Cardiac septum (tissue), 1 donor: ENCODE measurements at regions not wholly inside any gene's neighbourhood (a gene's known extent, or its start where the extent isn't known, plus 50 kb on each side); places are given as distances from the start of the nearest gene placed in this dataset.
"Not testable (repeated sequence)": the region's sequence is repeated elsewhere in the genome, so short reads cannot be mapped to it uniquely, and the experiment has no call there.

Experiments used
- DNase-seq: peaks from one replicate; pipeline ENCODE4 v3.0.0-alpha.2; 2020; ENCODE audit warnings: low spot score
- intact Hi-C: fragments of 100-400 bp; cut with DNase I; formaldehyde crosslinking; loops from one replicate; pipeline ENCODE4 v1.14.0; 2022
- donor health status: DM: no; HTN: no; CAD: no.

- no peak for DNase-seq
- intact Hi-C loops: no loop called here
These were observed 136.1 kb downstream of the AKR1D1 start for GRCh38 chr7:138212314-138212713.

GRCh38 chr7:138214926-138215325 lies 138.7 kb downstream of the AKR1D1 start:
- intact Hi-C loops: no loop called here
- no peak for DNase-seq

- DNase-seq, intact Hi-C loops: not testable (repeated sequence)
These were observed 144.1 kb downstream of the AKR1D1 start for GRCh38 chr7:138220321-138220720.

GRCh38 chr7:138221388-138221787 lies 145.1 kb downstream of the AKR1D1 start:
- DNase-seq, intact Hi-C loops: not testable (repeated sequence)

- intact Hi-C loops: no loop called here
- DNase-seq: no peak
These were observed 147.2 kb downstream of the AKR1D1 start for GRCh38 chr7:138223402-138223879.

- intact Hi-C loops: no loop called here
- no peak for DNase-seq
These were observed 149.8 kb downstream of the AKR1D1 start for GRCh38 chr7:138226001-138226476.

- DNase-seq: no peak
- intact Hi-C loops: no loop called here
These were observed 150.6 kb downstream of the AKR1D1 start for GRCh38 chr7:138226745-138227279.

- intact Hi-C loops: no loop called here
- no peak for DNase-seq
These were observed 151.9 kb downstream of the AKR1D1 start for GRCh38 chr7:138228119-138228518.

- DNase-seq: no peak
- intact Hi-C loops: no loop called here
These were observed 152.5 kb downstream of the AKR1D1 start for GRCh38 chr7:138228769-138229168.

- intact Hi-C loops: no loop called here
- DNase-seq: no peak
These were observed 156.9 kb downstream of the AKR1D1 start for GRCh38 chr7:138233189-138233588.

- DNase-seq: no peak
- intact Hi-C loops: no loop called here
These were observed 158.9 kb downstream of the AKR1D1 start for GRCh38 chr7:138235207-138235606.

- no peak for DNase-seq
- intact Hi-C loops: no loop called here
These were observed 161.7 kb downstream of the AKR1D1 start for GRCh38 chr7:138237995-138238394.

GRCh38 chr7:138238734-138239659 lies 162.7 kb downstream of the AKR1D1 start:
- no peak for DNase-seq
- intact Hi-C loops: no loop called here

- intact Hi-C loops: no loop called here
- no peak for DNase-seq
These were observed 167.2 kb downstream of the AKR1D1 start for GRCh38 chr7:138243430-138243829.

- no peak for DNase-seq
- intact Hi-C loops: no loop called here
These were observed 167.6 kb downstream of the AKR1D1 start for GRCh38 chr7:138243836-138244235.

- intact Hi-C loops: no loop called here
- no peak for DNase-seq
These were observed 168.3 kb downstream of the AKR1D1 start for GRCh38 chr7:138244606-138245005.

GRCh38 chr7:138245216-138245615 lies 169.0 kb downstream of the AKR1D1 start:
- no peak for DNase-seq
- intact Hi-C loops: no loop called here

- no peak for DNase-seq
- intact Hi-C loops: no loop called here
These were observed 169.4 kb downstream of the AKR1D1 start for GRCh38 chr7:138245682-138246081.

- no peak for DNase-seq
- intact Hi-C loops: no loop called here
These were observed 170.2 kb downstream of the AKR1D1 start for GRCh38 chr7:138246428-138246827.

- intact Hi-C loops: no loop called here
- DNase-seq: no peak
These were observed 170.8 kb downstream of the AKR1D1 start for GRCh38 chr7:138247081-138247480.
